ENCODE measurements at regions not wholly inside any gene's neighbourhood (a gene's known extent, or its start where the extent isn't known, plus 50 kb on each side); places are given as distances from the start of the nearest gene placed in this dataset.

DNA sequence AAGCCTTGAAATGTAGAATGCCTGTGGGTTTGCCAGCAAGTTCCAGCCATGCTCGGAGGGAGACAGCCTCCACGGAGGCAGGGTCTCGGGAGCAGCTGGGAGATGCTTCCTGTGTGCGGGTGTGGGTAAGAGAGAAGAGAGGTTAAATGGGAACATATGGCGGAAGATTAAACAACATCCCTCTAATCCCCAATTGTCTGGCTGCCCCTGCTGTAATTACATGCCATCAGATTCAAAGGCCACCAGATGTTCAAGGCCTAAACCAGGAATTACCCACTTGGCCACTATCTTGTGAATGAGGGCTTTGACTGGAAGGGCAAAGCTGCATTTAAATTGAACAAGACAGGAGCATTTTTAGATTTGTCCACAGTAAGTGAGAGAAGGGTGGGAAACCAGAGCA is 81.4 kb upstream of the BACE2 start:
- DNase-seq, result no peak

DNA sequence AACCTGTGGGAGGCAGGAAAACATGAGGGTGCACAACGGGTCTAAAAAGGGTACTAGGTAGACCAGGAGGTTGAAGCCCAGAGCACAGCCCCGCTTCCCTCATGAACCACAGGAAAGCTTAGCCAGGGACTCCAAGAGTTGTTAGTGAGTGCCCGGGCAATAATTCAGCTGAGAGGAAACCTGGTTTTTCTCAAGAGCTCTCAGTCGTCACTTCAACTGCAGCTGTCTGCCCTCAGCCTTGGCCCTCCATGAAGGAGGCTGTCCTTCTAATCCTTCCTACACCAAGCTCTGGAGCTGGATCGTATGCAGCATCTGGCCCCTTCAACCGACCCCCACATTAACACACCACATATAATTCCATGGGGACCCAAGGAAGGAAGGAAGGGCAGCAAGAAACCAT is 77.0 kb upstream of the BACE2 start:
- no peak for DNase-seq

DNA sequence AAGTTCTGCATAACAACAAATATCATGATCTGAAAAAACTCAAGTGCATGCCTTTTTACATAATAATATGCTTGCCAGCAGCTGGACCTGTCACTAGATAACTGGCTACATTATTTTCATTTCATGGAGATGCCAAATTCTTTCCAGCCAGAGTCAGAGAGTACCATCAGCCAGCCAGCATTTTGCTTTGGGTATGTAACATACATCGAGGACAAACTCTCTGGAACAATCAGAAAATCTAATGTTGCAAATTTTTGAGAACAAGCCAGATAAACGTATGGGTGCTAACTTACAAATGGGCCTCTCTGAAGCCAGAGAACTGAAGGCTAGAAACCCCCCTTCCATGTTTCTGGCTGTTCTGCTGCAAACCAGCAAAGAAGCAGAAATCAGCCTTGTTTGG is 76.3 kb upstream of the BACE2 start:
- no peak for DNase-seq

DNA sequence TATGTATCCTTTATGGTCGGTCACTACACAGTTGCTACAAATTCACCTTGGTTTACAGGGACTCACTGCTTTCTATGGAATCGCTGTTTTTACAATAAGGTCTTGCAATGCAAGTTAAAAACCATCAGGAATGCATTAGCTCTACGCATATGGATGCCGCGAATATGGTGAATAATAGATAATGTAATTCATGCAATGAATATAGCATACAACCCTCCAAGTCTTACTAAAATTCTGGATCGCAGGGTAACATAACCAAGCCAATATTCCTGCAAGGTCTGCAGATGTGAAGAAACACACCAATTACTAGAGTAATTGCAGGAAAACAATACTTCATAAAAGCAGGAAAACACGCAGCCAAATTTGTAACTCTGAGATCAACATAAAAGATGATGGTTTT is 75.6 kb upstream of the BACE2 start:
- no peak for DNase-seq

DNA sequence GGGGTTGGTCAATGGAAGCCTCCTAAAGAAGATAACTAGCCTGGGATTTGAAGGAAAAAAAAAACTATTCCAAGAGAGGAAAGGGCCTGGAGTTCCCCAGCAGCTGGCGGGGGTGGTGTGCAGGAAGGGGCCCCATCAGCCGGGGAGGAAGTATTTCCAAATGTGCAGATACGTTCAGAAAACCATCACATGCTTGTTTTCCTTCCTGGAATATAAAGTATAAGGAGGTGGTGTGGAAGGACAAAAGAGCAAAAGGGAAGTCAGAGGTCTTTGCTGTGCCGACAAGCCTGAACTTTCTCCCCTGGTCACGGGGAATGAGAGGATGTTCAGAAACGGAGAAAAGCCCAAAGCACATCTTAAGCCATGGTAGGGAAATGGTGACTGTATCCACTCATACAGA is 72.0 kb upstream of the BACE2 start:
- no peak for DNase-seq

DNA sequence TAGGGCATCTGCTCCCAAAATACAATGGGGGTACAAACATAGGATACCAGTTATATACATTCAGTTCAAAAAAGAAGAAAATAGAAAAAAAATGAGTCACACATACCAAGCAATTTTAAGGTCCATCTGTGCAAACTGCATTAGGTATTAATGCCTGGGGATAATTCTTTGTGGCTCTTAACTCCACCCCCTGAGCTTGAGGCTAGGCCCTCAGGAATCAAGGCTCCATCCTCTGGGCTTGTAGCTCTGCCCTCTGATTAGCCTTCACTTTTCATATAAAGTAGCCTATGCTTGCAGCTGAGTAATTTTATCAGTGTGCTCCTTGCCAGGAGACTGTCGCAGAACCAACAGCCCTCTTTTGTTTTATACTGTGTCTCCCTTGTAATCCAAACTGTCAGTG is 69.9 kb upstream of the BACE2 start:
- no peak for DNase-seq

DNA sequence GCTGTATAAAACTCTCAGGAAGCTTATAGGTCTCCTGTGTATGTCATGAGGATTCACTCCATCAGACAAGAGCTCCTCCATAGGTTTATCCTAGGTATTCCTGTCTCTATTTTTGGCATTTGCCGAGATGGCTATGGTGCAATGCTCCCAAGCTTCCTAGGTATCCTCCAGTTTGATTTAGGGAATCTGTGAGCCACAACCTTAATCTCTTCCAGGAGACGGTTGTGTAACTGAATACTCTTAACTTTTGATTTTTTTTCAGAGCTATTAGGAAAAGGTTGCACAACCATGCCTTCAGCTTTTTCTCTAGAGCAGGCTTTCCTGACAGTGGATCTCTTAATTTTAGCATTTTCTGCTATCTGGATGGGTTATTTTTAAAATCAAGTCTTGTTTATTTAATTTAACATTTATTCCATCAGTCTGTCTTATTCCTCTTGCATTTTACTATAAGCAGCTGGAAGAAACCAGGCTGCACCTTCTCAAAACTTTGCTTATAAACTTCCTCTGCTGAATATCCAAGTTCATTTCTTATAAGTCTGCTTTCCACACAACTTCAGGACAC is 69.4 kb upstream of the BACE2 start:
- no peak for DNase-seq

DNA sequence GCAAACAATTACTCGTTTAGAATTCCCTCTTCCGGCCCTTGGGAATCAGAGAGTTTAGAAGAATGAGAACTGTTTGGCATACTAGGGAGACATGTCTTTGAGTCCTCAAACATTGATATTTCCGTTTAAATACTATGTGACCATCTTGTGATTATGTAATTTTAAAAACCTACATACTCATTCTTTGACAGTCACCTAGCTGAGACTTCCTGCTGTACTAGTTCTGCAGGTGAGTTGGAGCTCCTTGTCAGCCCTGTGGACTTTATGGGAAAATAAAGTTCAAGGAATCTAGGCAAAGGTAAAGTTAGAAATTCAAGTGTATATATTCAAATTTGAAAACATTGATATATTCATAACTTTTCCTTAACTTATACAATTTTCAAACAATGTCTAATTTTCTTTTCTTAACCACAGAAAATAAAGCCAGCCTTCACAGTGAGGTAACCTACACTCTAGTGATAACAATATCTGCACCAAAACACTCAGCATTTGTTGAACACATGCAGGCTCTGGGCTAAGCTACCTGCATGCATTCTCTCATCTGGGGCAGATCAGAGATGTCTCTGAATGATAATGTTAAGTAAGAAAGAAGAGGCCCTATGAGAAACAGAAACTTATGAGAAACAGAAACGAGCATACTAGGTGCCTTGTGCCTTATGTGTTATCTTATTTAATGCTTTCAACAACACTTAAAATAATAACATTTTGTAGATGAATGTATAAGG is 67.0 kb upstream of the BACE2 start:
- no peak for DNase-seq

DNA sequence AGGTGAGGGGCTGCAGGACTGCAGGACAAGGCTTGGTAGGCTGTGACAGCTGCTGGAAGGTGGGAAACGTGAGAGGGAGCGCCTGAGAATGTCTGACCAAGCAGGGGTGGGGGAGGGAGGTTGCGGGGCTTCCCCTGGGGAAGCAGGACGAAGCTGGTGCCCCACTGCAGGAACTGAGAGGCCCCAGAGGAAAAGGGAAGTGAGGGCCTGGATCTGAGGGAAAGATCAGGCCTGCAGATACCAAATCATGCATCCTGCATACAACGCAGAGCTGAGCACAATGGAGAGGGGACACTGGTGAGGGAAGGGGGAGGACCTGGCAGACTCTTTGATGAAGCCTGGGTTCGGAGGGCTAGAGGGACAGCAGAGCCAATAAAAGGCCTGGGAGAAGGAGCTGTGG is 65.7 kb upstream of the BACE2 start:
- DNase-seq, result no peak

DNA sequence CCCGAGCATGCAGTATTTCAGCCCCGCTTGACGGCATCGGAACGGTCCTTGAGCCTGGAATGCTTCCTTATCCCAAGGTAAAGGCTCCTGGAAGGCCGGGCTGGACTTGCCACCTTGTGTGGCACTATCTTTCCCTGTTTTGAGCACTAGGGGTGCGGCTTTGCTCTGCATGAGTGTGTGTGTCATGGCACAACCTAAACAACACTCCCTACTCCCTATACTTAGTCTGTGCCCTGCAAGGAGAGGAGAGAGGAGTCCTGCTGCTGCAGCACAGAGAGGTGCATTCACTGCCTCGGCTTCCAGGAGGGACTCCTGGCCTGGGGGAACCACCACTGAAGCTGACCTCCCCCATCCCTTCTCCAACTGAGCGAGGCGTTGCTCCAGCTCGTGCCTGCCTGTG is 60.4 kb upstream of the BACE2 start:
- DNase-seq, result no peak

DNA sequence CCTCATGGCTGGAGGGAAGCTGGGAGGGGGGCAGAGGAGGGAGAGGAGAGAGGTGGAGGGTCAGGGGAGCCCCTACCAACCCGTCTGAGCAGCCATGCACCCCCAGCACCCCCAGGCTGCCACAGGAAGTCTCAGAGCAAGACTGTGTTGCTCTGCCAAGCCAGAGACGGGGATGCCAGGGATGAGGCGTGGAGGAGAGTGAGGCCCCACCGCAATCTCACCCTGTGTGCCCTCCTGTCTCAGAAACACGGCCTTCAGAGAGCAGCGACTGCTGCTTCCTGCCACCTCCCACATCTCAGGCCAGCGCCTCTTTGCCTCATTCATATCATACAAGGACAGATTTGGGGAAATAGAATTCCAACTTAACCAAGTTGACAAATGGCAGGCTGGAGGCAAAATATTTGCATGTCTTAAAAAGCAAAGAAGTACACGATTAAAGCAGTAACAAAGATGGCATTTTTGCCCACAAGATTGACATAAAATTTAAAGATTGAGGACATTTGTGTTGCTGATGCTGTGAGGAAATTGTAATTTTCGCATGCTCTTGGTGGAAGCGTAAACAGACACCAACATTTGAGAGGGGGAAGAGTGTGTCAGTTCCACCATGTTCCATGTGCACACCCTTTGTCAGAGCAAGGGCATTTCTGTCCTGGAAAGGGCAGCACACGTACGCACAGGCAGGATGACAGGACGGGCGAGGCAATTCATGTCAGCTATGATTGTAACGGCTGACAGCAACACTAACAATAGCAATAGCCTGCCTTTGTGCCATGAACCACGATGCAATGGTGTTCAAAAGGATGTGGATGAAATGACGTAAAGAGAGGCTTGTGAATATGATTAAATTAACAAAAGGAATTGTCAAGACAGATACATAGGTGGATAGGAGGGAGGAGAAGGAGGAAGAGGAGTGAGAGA is 59.0 kb upstream of the BACE2 start:
- no peak for DNase-seq

DNA sequence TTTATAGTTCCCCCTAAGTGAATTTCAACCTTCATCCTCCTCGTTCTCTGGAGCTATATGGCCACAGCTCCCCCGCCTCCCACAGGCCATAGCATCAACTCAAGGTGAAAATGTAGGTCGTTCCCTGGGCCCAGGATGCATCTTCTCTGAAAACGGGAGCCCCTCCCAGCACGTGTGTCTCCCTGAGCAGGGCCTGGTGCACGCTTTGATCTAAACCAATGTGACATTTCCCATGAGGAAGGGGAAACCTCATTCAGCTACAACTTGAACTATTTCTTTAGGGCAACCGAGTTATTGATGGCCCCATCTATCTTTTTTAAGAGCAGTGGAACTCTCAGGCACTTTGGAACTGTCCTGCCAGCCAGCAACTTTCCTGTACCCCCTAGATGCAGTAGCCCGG is 57.8 kb upstream of the BACE2 start:
- DNase-seq, result no peak

DNA sequence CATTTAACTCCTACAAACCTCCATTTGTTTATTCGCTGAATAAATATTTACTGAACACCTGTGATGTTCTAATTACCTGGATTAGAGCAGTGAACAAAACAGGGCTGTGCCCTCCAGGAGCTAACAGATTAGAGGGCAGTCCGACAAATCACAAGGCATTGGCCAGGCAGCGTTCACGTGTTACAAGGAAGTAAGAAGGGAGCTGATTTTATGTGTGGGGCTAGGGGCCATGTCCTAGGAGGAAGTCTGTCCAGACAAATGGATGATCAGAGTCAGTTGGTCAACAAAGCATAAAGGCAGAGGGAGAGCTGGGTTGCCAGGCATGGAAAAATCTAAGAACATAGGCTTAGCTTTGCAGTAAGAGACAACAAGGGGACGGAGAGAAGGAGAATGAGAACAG is 57.3 kb upstream of the BACE2 start:
- no peak for DNase-seq

DNA sequence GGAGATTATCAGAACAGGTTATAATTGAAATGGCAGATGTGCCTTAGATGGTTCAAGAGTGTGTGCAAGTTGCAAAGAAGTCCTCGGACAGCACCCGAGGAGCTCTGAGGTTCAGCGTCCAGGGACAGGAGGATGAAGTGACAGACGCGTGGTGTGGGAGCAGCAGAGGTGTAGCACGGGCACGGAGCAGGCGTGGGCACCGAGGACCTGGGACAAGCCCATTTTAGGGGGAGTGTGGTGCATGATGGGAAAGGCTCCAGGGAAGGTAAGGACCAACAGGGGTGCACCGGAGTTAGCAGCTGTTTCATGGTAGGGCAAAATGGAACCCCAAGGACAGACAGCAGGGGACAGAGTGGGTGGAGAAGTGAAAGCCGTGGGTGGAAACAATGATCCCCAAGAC is 56.3 kb upstream of the BACE2 start:
- no peak for DNase-seq

DNA sequence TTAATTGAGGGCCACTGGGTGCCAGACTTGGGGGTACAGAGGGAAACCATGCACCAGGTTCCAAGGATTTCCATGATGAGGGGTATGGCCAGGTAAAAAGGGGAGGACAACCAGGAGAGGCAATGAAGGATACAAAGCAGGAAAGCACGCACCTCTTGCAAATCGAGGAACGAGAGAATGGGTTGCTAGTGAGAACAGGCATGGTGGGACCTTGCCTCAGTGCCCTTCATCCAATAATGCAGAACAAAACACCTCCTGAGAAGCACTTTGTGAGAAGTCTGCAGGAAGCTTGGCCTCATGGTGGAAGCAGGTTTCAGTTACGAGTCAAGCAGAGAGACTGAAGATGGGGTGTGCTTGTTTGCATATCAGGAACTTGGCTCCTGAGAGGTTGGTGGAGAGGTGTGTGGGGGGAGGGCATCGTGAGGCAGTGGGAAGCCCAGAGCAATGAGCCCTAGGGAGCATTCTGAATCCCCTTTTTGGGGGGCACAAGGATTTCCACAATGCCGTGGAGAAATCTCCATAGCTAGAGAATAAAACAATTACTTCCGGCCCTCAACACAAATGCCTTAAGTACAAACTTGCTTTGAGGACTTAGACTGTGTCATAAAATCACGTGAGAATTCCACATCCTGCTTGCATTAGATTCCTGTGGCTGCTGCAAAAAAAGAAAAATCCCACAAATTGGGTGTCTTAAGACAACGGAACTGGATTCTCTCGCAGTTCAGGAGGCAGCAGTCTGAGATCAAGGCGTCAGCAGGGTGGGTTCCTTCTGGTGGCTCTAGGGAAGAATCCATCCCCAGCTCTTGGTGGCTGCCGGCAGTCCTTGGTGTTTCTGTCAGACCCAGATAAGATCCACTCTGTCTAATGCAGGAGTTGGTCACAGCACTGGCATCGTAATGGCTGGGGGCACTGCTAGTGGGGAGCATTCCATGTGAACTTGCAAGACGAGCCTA is 54.9 kb upstream of the BACE2 start:
- no peak for DNase-seq

DNA sequence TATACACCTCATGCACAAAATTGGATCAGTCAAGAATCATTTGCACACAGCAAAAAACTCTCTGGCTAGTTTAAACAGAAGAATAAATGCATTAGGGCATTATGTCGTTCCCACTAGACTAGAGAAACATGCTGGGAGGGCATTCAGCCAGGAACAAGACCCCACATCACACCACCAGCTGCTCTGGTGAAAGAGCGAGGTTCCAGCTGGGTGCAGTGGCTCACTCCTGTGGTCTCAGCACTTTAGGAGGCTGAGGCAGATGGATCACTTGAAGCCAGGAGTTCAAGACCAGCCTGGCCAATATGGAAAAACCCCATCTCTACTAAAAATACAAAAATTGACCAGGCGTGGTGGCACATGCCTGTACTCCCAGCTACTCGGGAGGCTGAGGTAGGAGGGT is 52.1 kb upstream of the BACE2 start:
- no peak for DNase-seq

Data from NCI-H2081 treated with DMSO at 0.1 percent for 48 hours (cell line).